ENCODE measurements at regions not wholly inside any gene's neighbourhood (a gene's known extent, or its start where the extent isn't known, plus 50 kb on each side); places are given as distances from the start of the nearest gene placed in this dataset.
"Not testable (repeated sequence)": the region's sequence is repeated elsewhere in the genome, so short reads cannot be mapped to it uniquely, and the experiment has no call there.

- in situ Hi-C loops (cut with HindIII; ENCODE audit: low pct_unique_long_range_greater_than_20kb, low sequenced_read_pairs), result no loop called here
- DNase-seq (ENCODE audit: low read depth in 1 of 2, low spot score in 1 of 2), result no peak
- TF ChIP-seq JUND (IDR thresholded peaks at IDR 0.05; ENCODE audit: low read depth), result no peak
These were observed 277.1 kb upstream of the MEIS2 start for GRCh38 chr15:37377428-37377827.

- DNase-seq (ENCODE audit: low read depth in 1 of 2, low spot score in 1 of 2), result no peak
- no peak for TF ChIP-seq JUND (IDR thresholded peaks at IDR 0.05; ENCODE audit: low read depth)
- in situ Hi-C loops (cut with HindIII; ENCODE audit: low pct_unique_long_range_greater_than_20kb, low sequenced_read_pairs), result no loop called here
These were observed 294.2 kb upstream of the MEIS2 start for GRCh38 chr15:37394402-37395099.

- in situ Hi-C loops (cut with HindIII; ENCODE audit: low pct_unique_long_range_greater_than_20kb, low sequenced_read_pairs), result no loop called here
- no peak for TF ChIP-seq JUND (IDR thresholded peaks at IDR 0.05; ENCODE audit: low read depth)
- no peak for DNase-seq (ENCODE audit: low read depth in 1 of 2, low spot score in 1 of 2)
These were observed 294.7 kb upstream of the MEIS2 start for GRCh38 chr15:37395100-37395468.

- no peak for DNase-seq (ENCODE audit: low read depth in 1 of 2, low spot score in 1 of 2)
- in situ Hi-C loops (cut with HindIII; ENCODE audit: low pct_unique_long_range_greater_than_20kb, low sequenced_read_pairs), result no loop called here
- TF ChIP-seq JUND (IDR thresholded peaks at IDR 0.05; ENCODE audit: low read depth), result no peak
These were observed 297.1 kb upstream of the MEIS2 start for GRCh38 chr15:37397266-37398022.

- DNase-seq (ENCODE audit: low read depth in 1 of 2, low spot score in 1 of 2), result no peak
- in situ Hi-C loops (cut with HindIII; ENCODE audit: low pct_unique_long_range_greater_than_20kb, low sequenced_read_pairs), result no loop called here
- no peak for TF ChIP-seq JUND (IDR thresholded peaks at IDR 0.05; ENCODE audit: low read depth)
These were observed 315.8 kb upstream of the MEIS2 start for GRCh38 chr15:37416103-37416502.

- no peak for DNase-seq (ENCODE audit: low read depth in 1 of 2, low spot score in 1 of 2)
- in situ Hi-C loops (cut with HindIII; ENCODE audit: low pct_unique_long_range_greater_than_20kb, low sequenced_read_pairs), result no loop called here
- TF ChIP-seq JUND (IDR thresholded peaks at IDR 0.05; ENCODE audit: low read depth), result no peak
These were observed 325.2 kb upstream of the MEIS2 start for GRCh38 chr15:37425541-37425940.

GRCh38 chr15:37427393-37427792, 327.0 kb upstream of the MEIS2 start:
- DNase-seq (ENCODE audit: low read depth in 1 of 2, low spot score in 1 of 2); in situ Hi-C loops (cut with HindIII; ENCODE audit: low pct_unique_long_range_greater_than_20kb, low sequenced_read_pairs): not testable (repeated sequence)

- in situ Hi-C loops (cut with HindIII; ENCODE audit: low pct_unique_long_range_greater_than_20kb, low sequenced_read_pairs), result no loop called here
These were observed 346.6 kb upstream of the MEIS2 start for GRCh38 chr15:37446921-37447320.

GRCh38 chr15:37452498-37452897, 352.1 kb upstream of the MEIS2 start:
- no peak for TF ChIP-seq JUND (IDR thresholded peaks at IDR 0.05; ENCODE audit: low read depth)
- no peak for DNase-seq (ENCODE audit: low read depth in 1 of 2, low spot score in 1 of 2)
- in situ Hi-C loops (cut with HindIII; ENCODE audit: low pct_unique_long_range_greater_than_20kb, low sequenced_read_pairs), result no loop called here

More at GRCh38 chr15:37446921-37447320, 346.6 kb upstream of the MEIS2 start:
- TF ChIP-seq JUND (IDR thresholded peaks at IDR 0.05; ENCODE audit: low read depth), result no peak
- no peak for DNase-seq (ENCODE audit: low read depth in 1 of 2, low spot score in 1 of 2)

- in situ Hi-C loops (cut with HindIII; ENCODE audit: low pct_unique_long_range_greater_than_20kb, low sequenced_read_pairs), result no loop called here
- no peak for DNase-seq (ENCODE audit: low read depth in 1 of 2, low spot score in 1 of 2)
- no peak for TF ChIP-seq JUND (IDR thresholded peaks at IDR 0.05; ENCODE audit: low read depth)
These were observed 380.1 kb upstream of the MEIS2 start for GRCh38 chr15:37480482-37480881.

- in situ Hi-C loops (cut with HindIII; ENCODE audit: low pct_unique_long_range_greater_than_20kb, low sequenced_read_pairs), result no loop called here
- TF ChIP-seq JUND (IDR thresholded peaks at IDR 0.05; ENCODE audit: low read depth), result no peak
- no peak for DNase-seq (ENCODE audit: low read depth in 1 of 2, low spot score in 1 of 2)
These were observed 380.8 kb upstream of the MEIS2 start for GRCh38 chr15:37481126-37481525.

GRCh38 chr15:37483779-37484178, 383.4 kb upstream of the MEIS2 start:
- no peak for DNase-seq (ENCODE audit: low read depth in 1 of 2, low spot score in 1 of 2)
- in situ Hi-C loops (cut with HindIII; ENCODE audit: low pct_unique_long_range_greater_than_20kb, low sequenced_read_pairs), result no loop called here
- no peak for TF ChIP-seq JUND (IDR thresholded peaks at IDR 0.05; ENCODE audit: low read depth)

GRCh38 chr15:37485056-37485455, 384.7 kb upstream of the MEIS2 start:
- in situ Hi-C loops (cut with HindIII; ENCODE audit: low pct_unique_long_range_greater_than_20kb, low sequenced_read_pairs), result no loop called here
- DNase-seq (ENCODE audit: low read depth in 1 of 2, low spot score in 1 of 2), result no peak
- TF ChIP-seq JUND (IDR thresholded peaks at IDR 0.05; ENCODE audit: low read depth), result no peak

Data from T47D (cell line).